HepG2 (cell line): ENCODE measurements at regions not wholly inside any gene's neighbourhood (a gene's known extent, or its start where the extent isn't known, plus 50 kb on each side); places are given as distances from the start of the nearest gene placed in this dataset.

Experiments used
- JDP2 ChIP-seq: sonication (generic); formaldehyde crosslinking; IDR thresholded peaks from 2 replicates; pipeline ENCODE4 v1.8.1; 2022; ENCODE audit warnings: missing genetic modification reagents, borderline replicate concordance
- POLR2A ChIP-seq, 2 experiments: IDR thresholded peaks; 2 replicates each; pipeline ENCODE4 v1.6.1; 2011; ENCODE audit warnings: low read depth in 2 of 2, low read length in 2 of 2, mild to moderate bottlenecking in 1 of 2, moderate library complexity in 1 of 2; ENCODE audit not compliant: insufficient read depth in 1 of 2
- TAF1 ChIP-seq: sonication (generic); formaldehyde crosslinking; IDR thresholded peaks from 2 replicates; pipeline ENCODE4 v1.4.0; 2020; ENCODE audit warnings: missing genetic modification reagents
- TCF7 ChIP-seq: sonication (generic); IDR thresholded peaks from 2 replicates; pipeline ENCODE4 v1.6.1; 2016; ENCODE audit warnings: antibody characterized with exemption, low read depth
- ZBTB21 ChIP-seq: sonication (generic); formaldehyde crosslinking; IDR thresholded peaks from 2 replicates; pipeline ENCODE4 v1.4.0; 2020; ENCODE audit warnings: missing genetic modification reagents
- ZBTB7A ChIP-seq: sonication (generic); formaldehyde crosslinking; IDR thresholded peaks from 2 replicates; pipeline ENCODE4 v1.8.0; 2022; ENCODE audit warnings: mild to moderate bottlenecking, missing genetic modification reagents
- ZNF274 ChIP-seq: sonication (generic); formaldehyde crosslinking; IDR thresholded peaks from 2 replicates; pipeline ENCODE4 v1.5.1; 2020; ENCODE audit warnings: mild to moderate bottlenecking, missing genetic modification reagents
- ZNF629 ChIP-seq: sonication (generic); formaldehyde crosslinking; conservative IDR thresholded peaks from 2 replicates; pipeline ENCODE4 v1.5.0; 2020; ENCODE audit warnings: missing genetic modification reagents
- TF ChIP-seq, protein P1 (sequence below): sonication (generic); formaldehyde crosslinking; conservative IDR thresholded peaks from 2 replicates; pipeline ENCODE4 v1.4.0; 2020; ENCODE audit warnings: missing genetic modification reagents
- TF ChIP-seq, protein P2 (sequence below): sonication (generic); formaldehyde crosslinking; IDR thresholded peaks from 2 replicates; pipeline ENCODE4 v1.4.0; 2020; ENCODE audit warnings: missing genetic modification reagents

DNA sequence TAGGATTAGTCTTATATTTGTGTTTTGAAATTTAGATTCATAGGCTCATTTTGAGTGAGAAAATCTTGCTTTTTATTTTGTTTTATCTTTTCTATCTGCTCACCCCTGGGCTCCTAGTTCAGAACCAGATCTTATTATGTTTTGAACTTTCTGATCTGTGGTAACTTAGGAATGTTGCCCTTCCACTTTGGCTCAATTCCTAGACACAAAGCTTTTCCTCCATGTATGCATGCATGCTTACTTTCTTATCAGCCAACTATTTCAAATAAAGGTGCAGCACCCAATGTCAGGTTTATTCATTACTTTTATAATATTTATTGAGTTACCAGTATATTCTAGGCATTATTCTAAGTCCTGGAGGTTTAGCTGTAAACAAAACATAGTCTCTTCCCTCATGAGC lies 374.8 kb upstream of the KIAA1217 start:
- TF ChIP-seq POLR2A (IDR thresholded peaks at IDR 0.05; ENCODE audit: insufficient read depth in 1 of 2, low read depth in 2 of 2, low read length in 2 of 2) (no peak), TCF7 (no peak), ZNF274 (CRISPR knock-in tag) (no peak), TAF1 (CRISPR knock-in tag) (no peak), JDP2 (CRISPR knock-in tag) (no peak), ZNF629 (no peak), ZBTB7A (no peak), ZBTB21 (no peak)
- TF ChIP-seq, protein P1, sequence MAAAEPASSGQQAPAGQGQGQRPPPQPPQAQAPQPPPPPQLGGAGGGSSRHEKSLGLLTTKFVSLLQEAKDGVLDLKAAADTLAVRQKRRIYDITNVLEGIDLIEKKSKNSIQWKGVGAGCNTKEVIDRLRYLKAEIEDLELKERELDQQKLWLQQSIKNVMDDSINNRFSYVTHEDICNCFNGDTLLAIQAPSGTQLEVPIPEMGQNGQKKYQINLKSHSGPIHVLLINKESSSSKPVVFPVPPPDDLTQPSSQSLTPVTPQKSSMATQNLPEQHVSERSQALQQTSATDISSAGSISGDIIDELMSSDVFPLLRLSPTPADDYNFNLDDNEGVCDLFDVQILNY, result no peak
- TF ChIP-seq, protein P2, sequence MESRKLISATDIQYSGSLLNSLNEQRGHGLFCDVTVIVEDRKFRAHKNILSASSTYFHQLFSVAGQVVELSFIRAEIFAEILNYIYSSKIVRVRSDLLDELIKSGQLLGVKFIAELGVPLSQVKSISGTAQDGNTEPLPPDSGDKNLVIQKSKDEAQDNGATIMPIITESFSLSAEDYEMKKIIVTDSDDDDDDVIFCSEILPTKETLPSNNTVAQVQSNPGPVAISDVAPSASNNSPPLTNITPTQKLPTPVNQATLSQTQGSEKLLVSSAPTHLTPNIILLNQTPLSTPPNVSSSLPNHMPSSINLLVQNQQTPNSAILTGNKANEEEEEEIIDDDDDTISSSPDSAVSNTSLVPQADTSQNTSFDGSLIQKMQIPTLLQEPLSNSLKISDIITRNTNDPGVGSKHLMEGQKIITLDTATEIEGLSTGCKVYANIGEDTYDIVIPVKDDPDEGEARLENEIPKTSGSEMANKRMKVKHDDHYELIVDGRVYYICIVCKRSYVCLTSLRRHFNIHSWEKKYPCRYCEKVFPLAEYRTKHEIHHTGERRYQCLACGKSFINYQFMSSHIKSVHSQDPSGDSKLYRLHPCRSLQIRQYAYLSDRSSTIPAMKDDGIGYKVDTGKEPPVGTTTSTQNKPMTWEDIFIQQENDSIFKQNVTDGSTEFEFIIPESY (CRISPR knock-in tag), result no peak
